GM13976 (cell line): ENCODE measurements at regions not wholly inside any gene's neighbourhood (a gene's known extent, or its start where the extent isn't known, plus 50 kb on each side); places are given as distances from the start of the nearest gene placed in this dataset.

Source experiments
- DNase-seq: peaks from one replicate; pipeline ENCODE4 v3.0.0; 2012; ENCODE audit warnings: low spot score
- in situ Hi-C: fragments of 300-500 bp; cut with MboI; formaldehyde crosslinking; loops from one replicate; pipeline ENCODE4 v1.12.0; 2022; ENCODE audit warnings: low sequenced_read_pairs, mixed read lengths, inconsistent platforms; ENCODE audit not compliant: unreplicated experiment
- TF ChIP-seq, protein P1 (sequence below): IDR thresholded peaks from 2 replicates; pipeline ENCODE4 v1.5.1; 2012; ENCODE audit warnings: borderline replicate concordance, mild to moderate bottlenecking; ENCODE audit not compliant: insufficient read depth; ENCODE audit errors: extremely low read depth, missing control alignments, control extremely low read depth

DNA sequence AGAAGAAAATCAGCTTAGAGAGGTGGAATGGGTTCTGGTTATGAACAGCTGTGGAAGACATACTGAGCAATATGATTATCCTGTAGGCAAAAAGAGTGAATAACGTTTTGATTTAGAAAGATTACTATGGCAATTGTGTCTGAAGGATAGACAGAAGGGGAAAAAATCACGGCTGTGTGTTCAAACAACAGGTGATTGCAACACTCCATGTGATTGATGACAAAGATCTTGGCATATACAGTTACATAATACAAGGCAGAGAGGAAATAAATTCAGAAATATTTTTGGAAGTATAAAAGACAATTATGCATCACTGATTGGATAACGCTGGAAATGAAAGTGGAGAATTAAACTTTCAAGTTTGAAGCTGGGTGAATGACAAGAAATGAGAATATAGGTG is 58.5 kb upstream of the KCNJ3 start:
- in situ Hi-C loops, result no loop called here
- no peak for DNase-seq
- TF ChIP-seq, protein P1, sequence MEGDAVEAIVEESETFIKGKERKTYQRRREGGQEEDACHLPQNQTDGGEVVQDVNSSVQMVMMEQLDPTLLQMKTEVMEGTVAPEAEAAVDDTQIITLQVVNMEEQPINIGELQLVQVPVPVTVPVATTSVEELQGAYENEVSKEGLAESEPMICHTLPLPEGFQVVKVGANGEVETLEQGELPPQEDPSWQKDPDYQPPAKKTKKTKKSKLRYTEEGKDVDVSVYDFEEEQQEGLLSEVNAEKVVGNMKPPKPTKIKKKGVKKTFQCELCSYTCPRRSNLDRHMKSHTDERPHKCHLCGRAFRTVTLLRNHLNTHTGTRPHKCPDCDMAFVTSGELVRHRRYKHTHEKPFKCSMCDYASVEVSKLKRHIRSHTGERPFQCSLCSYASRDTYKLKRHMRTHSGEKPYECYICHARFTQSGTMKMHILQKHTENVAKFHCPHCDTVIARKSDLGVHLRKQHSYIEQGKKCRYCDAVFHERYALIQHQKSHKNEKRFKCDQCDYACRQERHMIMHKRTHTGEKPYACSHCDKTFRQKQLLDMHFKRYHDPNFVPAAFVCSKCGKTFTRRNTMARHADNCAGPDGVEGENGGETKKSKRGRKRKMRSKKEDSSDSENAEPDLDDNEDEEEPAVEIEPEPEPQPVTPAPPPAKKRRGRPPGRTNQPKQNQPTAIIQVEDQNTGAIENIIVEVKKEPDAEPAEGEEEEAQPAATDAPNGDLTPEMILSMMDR, result no peak
